H9 (cell line): ENCODE measurements at regions not wholly inside any gene's neighbourhood (a gene's known extent, or its start where the extent isn't known, plus 50 kb on each side); places are given as distances from the start of the nearest gene placed in this dataset.

Source experiments
- DNase-seq: peaks from one replicate; pipeline ENCODE4 v3.0.0-alpha.2; 2017
- H2AFZ ChIP-seq: one replicate; pipeline ENCODE4 v1.6.1; 2013; ENCODE audit warnings: mild to moderate bottlenecking, low read length, control low read depth, moderate library complexity
- H2AK5ac ChIP-seq: 2 replicates; pipeline ENCODE4 v1.6.1; 2013; ENCODE audit warnings: low read length, control low read depth, mixed read lengths; ENCODE audit not compliant: insufficient read length
- H2BK120ac ChIP-seq: one replicate; pipeline ENCODE4 v1.6.1; 2013; ENCODE audit warnings: low read depth, mild to moderate bottlenecking, low read length, control low read depth, inconsistent platforms; ENCODE audit not compliant: poor library complexity, severe bottlenecking
- H2BK12ac ChIP-seq: 2 replicates; pipeline ENCODE4 v1.6.1; 2013; ENCODE audit warnings: low read length, control low read depth, mixed read lengths, low read depth; ENCODE audit not compliant: insufficient read length
- H2BK15ac ChIP-seq: 2 replicates; pipeline ENCODE4 v1.6.1; 2013; ENCODE audit warnings: low read depth, low read length, control low read depth
- H2BK20ac ChIP-seq: one replicate; pipeline ENCODE4 v1.6.1; 2013; ENCODE audit warnings: low read depth, mild to moderate bottlenecking, low read length, control low read depth, inconsistent platforms; ENCODE audit not compliant: poor library complexity, severe bottlenecking
- H2BK5ac ChIP-seq: 2 replicates; pipeline ENCODE4 v1.6.1; 2013; ENCODE audit warnings: low read length, control low read depth, mixed read lengths; ENCODE audit not compliant: insufficient read length
- H3K14ac ChIP-seq: 2 replicates; pipeline ENCODE4 v1.6.1; 2013; ENCODE audit warnings: low read length, control low read depth; ENCODE audit not compliant: insufficient read depth
- H3K18ac ChIP-seq: 2 replicates; pipeline ENCODE4 v1.6.1; 2013; ENCODE audit warnings: low read depth, mild to moderate bottlenecking, mixed read lengths, low read length, control low read depth; ENCODE audit not compliant: insufficient read length
- H3K23ac ChIP-seq: 2 replicates; pipeline ENCODE4 v1.6.1; 2013; ENCODE audit warnings: low read length, control low read depth, mixed read lengths, low read depth; ENCODE audit not compliant: insufficient read length
- H3K23me2 ChIP-seq: 2 replicates; pipeline ENCODE4 v1.6.1; 2013; ENCODE audit warnings: low read depth, mild to moderate bottlenecking, mixed read lengths, low read length, control low read depth; ENCODE audit not compliant: insufficient read length, poor library complexity, severe bottlenecking
- H3K27ac ChIP-seq: 2 replicates; pipeline ENCODE4 v1.5.1; 2013; ENCODE audit warnings: low read length, control low read depth, mixed read lengths, low read depth; ENCODE audit not compliant: insufficient read length
- H3K27me3 ChIP-seq: 2 replicates; pipeline ENCODE4 v1.6.1; 2013; ENCODE audit warnings: low read length, control low read depth, inconsistent platforms; ENCODE audit not compliant: insufficient read depth
- H3K4ac ChIP-seq: 2 replicates; pipeline ENCODE4 v1.6.1; 2013; ENCODE audit warnings: low read depth, mild to moderate bottlenecking, control low read depth, inconsistent platforms, low read length, moderate library complexity
- H3K4me1 ChIP-seq: 2 replicates; pipeline ENCODE4 v1.6.1; 2013; ENCODE audit warnings: low read length, control low read depth, inconsistent platforms; ENCODE audit not compliant: insufficient read depth
- H3K4me2 ChIP-seq: 2 replicates; pipeline ENCODE4 v1.6.1; 2013; ENCODE audit warnings: low read length, control low read depth, mixed read lengths; ENCODE audit not compliant: insufficient read length, insufficient read depth
- H3K56ac ChIP-seq: 2 replicates; pipeline ENCODE4 v1.6.1; 2013; ENCODE audit warnings: low read depth, mild to moderate bottlenecking, mixed read lengths, low read length, control low read depth; ENCODE audit not compliant: insufficient read length
- H3K79me1 ChIP-seq: 2 replicates; pipeline ENCODE4 v1.6.1; 2013; ENCODE audit warnings: low read depth, mild to moderate bottlenecking, moderate library complexity, low read length, control low read depth, inconsistent platforms; ENCODE audit not compliant: insufficient read depth, poor library complexity, severe bottlenecking
- H3K79me2 ChIP-seq: 2 replicates; pipeline ENCODE4 v1.6.1; 2013; ENCODE audit warnings: low read length, control low read depth, inconsistent platforms; ENCODE audit not compliant: insufficient read depth
- H3K9ac ChIP-seq: 2 replicates; pipeline ENCODE4 v1.6.1; 2013; ENCODE audit warnings: low read length, control low read depth, mixed read lengths; ENCODE audit not compliant: insufficient read length; ENCODE audit errors: extremely low read depth
- H3K9me3 ChIP-seq: one replicate; pipeline ENCODE4 v1.6.1; 2013; ENCODE audit warnings: low read depth, low read length, inconsistent platforms; ENCODE audit not compliant: control insufficient read depth
- H3T11ph ChIP-seq: one replicate; pipeline ENCODE4 v1.6.1; 2013; ENCODE audit warnings: mild to moderate bottlenecking, low read length, control low read depth, inconsistent platforms
- H4K20me1 ChIP-seq: one replicate; pipeline ENCODE4 v1.6.1; 2013; ENCODE audit not compliant: control insufficient read depth, insufficient read length, insufficient read depth
- H4K5ac ChIP-seq: 2 replicates; pipeline ENCODE4 v1.6.1; 2013; ENCODE audit warnings: low read depth, mild to moderate bottlenecking, mixed read lengths, low read length, control low read depth; ENCODE audit not compliant: insufficient read length
- H4K8ac ChIP-seq: replicated peaks from 2 replicates; pipeline ENCODE4 v1.6.1; 2013; ENCODE audit warnings: low read length, control low read depth, mixed read lengths, low read depth; ENCODE audit not compliant: insufficient read length
- H4K91ac ChIP-seq: 2 replicates; pipeline ENCODE4 v1.6.1; 2013; ENCODE audit warnings: low read depth, mild to moderate bottlenecking, moderate library complexity, mixed read lengths, low read length, control low read depth; ENCODE audit not compliant: insufficient read length
- H3K27ac Mint-ChIP-seq, 3 experiments: 2 replicates in 2 of 3; 3 replicates in 1 of 3; pipeline ENCODE4 v1.8.0; 2020 to 2021; ENCODE audit warnings: mixed read lengths in 3 of 3, mild to moderate bottlenecking in 1 of 3, moderate library complexity in 1 of 3
- H3K27me3 Mint-ChIP-seq: 2 replicates; pipeline ENCODE4 v1.8.0; 2021; ENCODE audit warnings: low read depth, mild to moderate bottlenecking, moderate library complexity, mixed read lengths
- H3K36me3 Mint-ChIP-seq, 3 experiments: 2 replicates in 2 of 3; 3 replicates in 1 of 3; pipeline ENCODE4 v1.8.0; 2020 to 2021; ENCODE audit warnings: low read depth in 3 of 3, mixed read lengths in 3 of 3; ENCODE audit not compliant: insufficient read depth in 1 of 3
- H3K4me1 Mint-ChIP-seq, 2 experiments: 2 replicates each; pipeline ENCODE4 v1.8.0; 2020; ENCODE audit warnings: mixed read lengths in 2 of 2
- H3K4me3 Mint-ChIP-seq, 2 experiments: 2 replicates in 1 of 2; 3 replicates in 1 of 2; pipeline ENCODE4 v1.8.0; 2020 to 2021; ENCODE audit warnings: mild to moderate bottlenecking in 2 of 2, mixed read lengths in 2 of 2, moderate library complexity in 1 of 2
- H3K9me3 Mint-ChIP-seq, 2 experiments: 2 replicates in 1 of 2; 3 replicates in 1 of 2; pipeline ENCODE4 v1.8.0; 2020; ENCODE audit warnings: mild to moderate bottlenecking in 2 of 2, mixed read lengths in 2 of 2, moderate library complexity in 1 of 2
- CTCF ChIP-seq: fragments of 200-600 bp; sonication (generic); conservative IDR thresholded peaks from 3 replicates; pipeline ENCODE4 v1.8.0; 2021; ENCODE audit warnings: antibody characterized with exemption, mild to moderate bottlenecking
- WGBS: extraction: QIAGEN DNeasy Blood & Tissue Kit; methylation state at CpG from one replicate; pipeline ENCODE4 v1.1.7; 2013; ENCODE audit warnings: missing lambda C conversion rate, low lambda C conversion rate, mixed read lengths; ENCODE audit not compliant: insufficient read length; ENCODE audit errors: extremely low coverage; 5-methylcytosine and 5-hydroxymethylcytosine counted together

GRCh38 chr2:67694445-67694844 is 297.3 kb downstream of the ETAA1 start:
- Histone ChIP-seq H3K4ac (no peak overlapping the region), H4K8ac (no peak overlapping the region)
- H3K36me3 Mint-ChIP-seq = no peaks in the 10 kb centered on the region

More at GRCh38 chr2:67694445-67694844, 297.3 kb downstream of the ETAA1 start:
- H3K4me1 Mint-ChIP-seq = peaks cover 20 to 27% of the 10 kb centered on the region in 2 experiments
- H3K27me3 ChIP-seq = no peaks in the 10 kb centered on the region
- H2BK120ac ChIP-seq = no peak overlapping the region
- H3K4me3 Mint-ChIP-seq = no peak overlapping the region
- no peak overlapping the region for H3T11ph ChIP-seq
- H3K9me3 Mint-ChIP-seq = no peaks in the 10 kb centered on the region
- H3K56ac ChIP-seq = no peak overlapping the region
- no peaks in the 10 kb centered on the region for H3K9me3 ChIP-seq
- H3K79me2 ChIP-seq = no peaks in the 10 kb centered on the region
- H3K79me1 ChIP-seq = no peaks in the 10 kb centered on the region
- H2BK15ac ChIP-seq = no peak overlapping the region
- H3K4me2 ChIP-seq = peak overlapping the region; percentile 35
- no peak overlapping the region for H3K27ac ChIP-seq
- H3K27me3 Mint-ChIP-seq = no peaks in the 10 kb centered on the region; the same call in none of the 2 replicates
- no peak overlapping the region for H2AFZ ChIP-seq
- no peak overlapping the region for H3K23ac ChIP-seq
- no peak overlapping the region for H2BK12ac ChIP-seq
- WGBS = no CpG with 5 or more reads among the region's 10 CpGs
- no peak overlapping the region for H2AK5ac ChIP-seq
- H4K91ac ChIP-seq = no peak overlapping the region
- peak overlapping the region; percentile 49; the same call in 1 of the 2 replicates for H3K14ac ChIP-seq
- H2BK5ac ChIP-seq = no peak overlapping the region
- no peaks in the 10 kb centered on the region; the same call in 1 of the 2 replicates for H3K4me1 ChIP-seq
- peak; percentile 55 for DNase-seq
- TF ChIP-seq CTCF = no peak
- H3K23me2 ChIP-seq = no peaks in the 10 kb centered on the region
- no peak overlapping the region for H2BK20ac ChIP-seq
- no peak overlapping the region for H3K18ac ChIP-seq
- no peak overlapping the region for H4K5ac ChIP-seq
- no peak overlapping the region for H3K9ac ChIP-seq
- H4K20me1 ChIP-seq = no peaks in the 10 kb centered on the region
- H3K27ac Mint-ChIP-seq = no peak overlapping the region; a peak in 1 of 7 replicates
